HepG2 (cell line): ENCODE measurements at regions not wholly inside any gene's neighbourhood (a gene's known extent, or its start where the extent isn't known, plus 50 kb on each side); places are given as distances from the start of the nearest gene placed in this dataset.

Experiments
- ATAC-seq: fragments of 200-7000 bp; cut with Tn5 transposase; 3 replicates; pipeline ENCODE4 v1.9.1; 2020; ENCODE audit warnings: mild to moderate bottlenecking, moderate library complexity
- BruUV-seq: library from RNA; stranded (reverse); fragments of 400-500 nt; replicated peaks from 2 replicates; lab custom pipeline; 2021; lab: Mats Ljungman, UMichigan
- CTCF ChIA-PET: fragments of 300-600 bp; formaldehyde crosslinking; extraction: SDS; loops from one replicate; lab custom pipeline; 2021; ENCODE audit warnings: low total read pairs, inconsistent platforms, low intra/inter-chr PET ratio; lab: Yijun Ruan, JAX
- POLR2A ChIA-PET: fragments of 350-600 bp; sonication (Branson Sonifier 250); formaldehyde crosslinking; loops from one replicate; lab custom pipeline; 2020; ENCODE audit warnings: antibody characterized with exemption, inconsistent platforms; lab: Yijun Ruan, JAX
- DNase-seq: peaks from one replicate; pipeline ENCODE4 v3.0.0-alpha.2; 2015; ENCODE audit warnings: low spot score
- FAIRE-seq: peaks from 3 replicates; lab custom pipeline; 2011; peaks lifted over from hg19 to GRCh38; lab: Jason Lieb, UNC
- H2AFZ ChIP-seq: one replicate; pipeline ENCODE4 v1.6.1; 2011; ENCODE audit warnings: low read length, inconsistent platforms
- H3K27ac ChIP-seq: fragments of 300-600 bp; 3 replicates; pipeline ENCODE4 v1.8.0; 2011; ENCODE audit warnings: mixed run types, mild to moderate bottlenecking, mixed read lengths, low read length, inconsistent platforms; ENCODE audit not compliant: insufficient read depth; ENCODE audit errors: extremely low read length
- H3K27me3 ChIP-seq, 2 experiments: fragments of 200-600 bp in 1 of 2; 2 replicates in 1 of 2; 3 replicates in 1 of 2; pipeline versions ENCODE4 v1.6.0 to v1.8.0; 2011; ENCODE audit warnings: low read length in 2 of 2, mild to moderate bottlenecking in 2 of 2, moderate library complexity in 2 of 2, inconsistent platforms in 1 of 2; ENCODE audit not compliant: insufficient read depth in 2 of 2, control insufficient read depth in 1 of 2
- H3K36me3 ChIP-seq, 2 experiments: fragments of 200-600 bp in 1 of 2; replicated peaks in 1 of 2; 2 replicates in 1 of 2; 3 replicates in 1 of 2; pipeline versions ENCODE4 v1.5.1 to v1.8.0; 2011; ENCODE audit warnings: low read length in 2 of 2, inconsistent platforms in 1 of 2; ENCODE audit not compliant: insufficient read depth in 2 of 2, control insufficient read depth in 1 of 2
- H3K4me1 ChIP-seq: 2 replicates; pipeline ENCODE4 v1.5.1; 2012; ENCODE audit warnings: low read length, inconsistent platforms; ENCODE audit not compliant: insufficient read depth
- H3K4me2 ChIP-seq: 2 replicates; pipeline ENCODE4 v1.6.0; 2011; ENCODE audit warnings: low read depth, low read length, inconsistent platforms
- H3K4me3 ChIP-seq, 3 experiments: fragments of 200-600 bp in 1 of 3; sonication (generic), shearing (Covaris generic) in 1 of 3; replicated peaks in 1 of 3; 2 replicates each; pipeline ENCODE4 v1.5.1; 2011 to 2016; ENCODE audit warnings: low read length in 3 of 3, inconsistent platforms in 2 of 3, low read depth in 2 of 3, mild to moderate bottlenecking in 2 of 3, control low read depth in 1 of 3, mixed read lengths in 1 of 3; ENCODE audit not compliant: insufficient read depth in 1 of 3
- H3K79me2 ChIP-seq: one replicate; pipeline ENCODE4 v1.6.1; 2011; ENCODE audit warnings: low read length, inconsistent platforms; ENCODE audit not compliant: insufficient read depth
- H3K9ac ChIP-seq: 2 replicates; pipeline ENCODE4 v1.6.0; 2011; ENCODE audit warnings: mild to moderate bottlenecking, low read depth, low read length, inconsistent platforms; ENCODE audit not compliant: insufficient read depth
- H3K9me3 ChIP-seq: 2 replicates; pipeline ENCODE4 v1.5.1; 2012; ENCODE audit warnings: mild to moderate bottlenecking, low read length
- H4K20me1 ChIP-seq: 2 replicates; pipeline ENCODE4 v1.6.0; 2011; ENCODE audit warnings: inconsistent platforms, mild to moderate bottlenecking, low read length, moderate library complexity; ENCODE audit not compliant: insufficient read depth
- CEBPB ChIP-seq: IDR thresholded peaks from 2 replicates; pipeline ENCODE4 v1.6.1; 2011; ENCODE audit warnings: low read depth, low read length, improper control_type of control experiment, borderline replicate concordance
- CERS6 ChIP-seq: sonication (generic); formaldehyde crosslinking; IDR thresholded peaks from 2 replicates; pipeline ENCODE4 v1.5.0; 2020; ENCODE audit warnings: missing genetic modification reagents
- DZIP1 ChIP-seq: sonication (generic); formaldehyde crosslinking; IDR thresholded peaks from 2 replicates; pipeline ENCODE4 v1.5.0; 2020; ENCODE audit warnings: mild to moderate bottlenecking, missing genetic modification reagents
- ELF1 ChIP-seq: sonication (generic); formaldehyde crosslinking; IDR thresholded peaks from 2 replicates; pipeline ENCODE4 v1.4.0; 2020; ENCODE audit warnings: missing genetic modification reagents
- GABPA ChIP-seq, 2 experiments: IDR thresholded peaks; 2 replicates each; pipeline ENCODE4 v1.6.1; 2011 to 2016; ENCODE audit warnings: low read depth in 2 of 2, low read length in 1 of 2, missing biosample characterization in 1 of 2, missing genetic modification characterization in 1 of 2
- NR2F6 ChIP-seq, 2 experiments: IDR thresholded peaks; 2 replicates each; pipeline ENCODE4 v1.6.1; 2016; ENCODE audit warnings: antibody characterized with exemption in 1 of 2, mild to moderate bottlenecking in 1 of 2
- SALL2 ChIP-seq: sonication (generic); formaldehyde crosslinking; IDR thresholded peaks from 2 replicates; pipeline ENCODE4 v1.8.1; 2023; ENCODE audit warnings: mild to moderate bottlenecking, missing genetic modification reagents, inconsistent platforms
- SIN3B ChIP-seq: fragments of 150-350 bp; IDR thresholded peaks from 2 replicates; pipeline ENCODE4 v1.6.1; 2014; ENCODE audit warnings: low read length
- YEATS2 ChIP-seq: sonication (generic); formaldehyde crosslinking; IDR thresholded peaks from 2 replicates; pipeline ENCODE4 v1.4.0; 2020; ENCODE audit warnings: missing genetic modification reagents, borderline replicate concordance
- ZMAT5 ChIP-seq: sonication (generic); formaldehyde crosslinking; IDR thresholded peaks from 2 replicates; pipeline ENCODE4 v1.5.0; 2020; ENCODE audit warnings: mild to moderate bottlenecking, low read depth, missing genetic modification reagents, borderline replicate concordance
- ZNF709 ChIP-seq: sonication (generic); formaldehyde crosslinking; IDR thresholded peaks from 2 replicates; pipeline ENCODE4 v1.5.0; 2020; ENCODE audit warnings: mild to moderate bottlenecking, missing genetic modification reagents
- ZNF75D ChIP-seq: sonication (generic); formaldehyde crosslinking; IDR thresholded peaks from 2 replicates; pipeline ENCODE4 v1.8.1; 2023; ENCODE audit warnings: missing genetic modification reagents, mild to moderate bottlenecking, borderline replicate concordance
- ZSCAN21 ChIP-seq: sonication (generic); formaldehyde crosslinking; IDR thresholded peaks from 2 replicates; pipeline ENCODE4 v1.8.0; 2022; ENCODE audit warnings: mild to moderate bottlenecking, missing genetic modification reagents, moderate library complexity, borderline replicate concordance
- ZSCAN5A ChIP-seq: sonication (generic); formaldehyde crosslinking; IDR thresholded peaks from 2 replicates; pipeline ENCODE4 v1.8.0; 2022; ENCODE audit warnings: mild to moderate bottlenecking, missing genetic modification reagents, borderline replicate concordance
- WGBS: methylation state at CpG from one replicate; pipeline ENCODE4 v1.1.6; 2017; ENCODE audit warnings: low lambda C conversion rate; 5-methylcytosine and 5-hydroxymethylcytosine counted together
- in situ Hi-C: cut with HindIII; loops from 2 replicates; pipeline ENCODE4 v1.10.0; 2017; ENCODE audit warnings: low pct_unique_long_range_greater_than_20kb; ENCODE audit not compliant: extremely low pct_ligation_motif_present
- intact Hi-C: fragments of 100-400 bp; cut with micrococcal nuclease; formaldehyde crosslinking; loops from one replicate; pipeline ENCODE4 v1.10.0; 2022; ENCODE audit not compliant: unreplicated experiment

GRCh38 chr17:13212860-13213259 lies 195.0 kb upstream of the ELAC2 start (continued):
- TF ChIP-seq ZNF75D (CRISPR knock-in tag) (no peak), ZSCAN21 (no peak), SIN3B (no peak), ZNF709 (CRISPR knock-in tag) (no peak), NR2F6 (IDR thresholded peaks at IDR 0.05) (no peak), NR2F6 (CRISPR knock-in tag; IDR thresholded peaks at IDR 0.05) (no peak), ZMAT5 (no peak)
- TF ChIP-seq, all 625 proteins: peak for 0

GRCh38 chr17:13209081-13209480 lies 191.3 kb upstream of the ELAC2 start:
- Histone ChIP-seq H3K4me2 (no peak overlapping the region), H3K4me3 (no peak overlapping the region), H3K4me1 (no peaks in the 10 kb centered on the region), H3K79me2 (no peaks in the 10 kb centered on the region), H3K9me3 (no peaks in the 10 kb centered on the region), H3K9ac (no peak overlapping the region), H3K27ac (no peak overlapping the region), H3K27me3 (no peaks in the 10 kb centered on the region; a peak in 1 of 5 replicates), H3K36me3 (no peaks in the 10 kb centered on the region), H2AFZ (no peak overlapping the region), H4K20me1 (no peaks in the 10 kb centered on the region)
- 0% methylated on average over 3 of the region's 3 CpGs for WGBS
- intact Hi-C loops (no loop called here), in situ Hi-C loops (no loop called here)
- ATAC-seq, result no peak
- no peak for DNase-seq
- ChIA-PET CTCF (no interaction called here), POLR2A (no interaction called here)
- no peak for FAIRE-seq
- BruUV-seq, result no TSS peak
- no peak for TF ChIP-seq GABPA (IDR thresholded peaks at IDR 0.05; ENCODE audit: low read depth, low read length)
- TF ChIP-seq GABPA (CRISPR knock-in tag; IDR thresholded peaks at IDR 0.05; ENCODE audit: low read depth), result no peak
- no peak for TF ChIP-seq CERS6
- TF ChIP-seq YEATS2 (CRISPR knock-in tag), result no peak
- TF ChIP-seq SALL2 (CRISPR knock-in tag), result no peak
- no peak for TF ChIP-seq CEBPB
- no peak for TF ChIP-seq ZSCAN5A (CRISPR knock-in tag)
- no peak for TF ChIP-seq ELF1 (CRISPR knock-in tag)
- no peak for TF ChIP-seq DZIP1 (CRISPR knock-in tag)
